GM13977 (cell line): ENCODE measurements at regions not wholly inside any gene's neighbourhood (a gene's known extent, or its start where the extent isn't known, plus 50 kb on each side); places are given as distances from the start of the nearest gene placed in this dataset.
A peak's percentile ranks its signal among the peaks of the same experiment; 100 is the strongest.

Experiments
- DNase-seq: peaks from one replicate; pipeline ENCODE4 v3.0.0; 2012; ENCODE audit warnings: low spot score
- in situ Hi-C: fragments of 300-500 bp; cut with MboI; formaldehyde crosslinking; loops from one replicate; pipeline ENCODE4 v1.12.0; 2022; ENCODE audit warnings: low sequenced_read_pairs, low pct_unique_long_range_greater_than_20kb, mixed read lengths, inconsistent platforms; ENCODE audit not compliant: unreplicated experiment
- TF ChIP-seq, protein P1 (sequence below): IDR thresholded peaks from 2 replicates; pipeline ENCODE4 v1.5.1; 2012; ENCODE audit warnings: mild to moderate bottlenecking, control low read depth; ENCODE audit not compliant: insufficient read depth; ENCODE audit errors: extremely low read depth, missing control alignments

DNA sequence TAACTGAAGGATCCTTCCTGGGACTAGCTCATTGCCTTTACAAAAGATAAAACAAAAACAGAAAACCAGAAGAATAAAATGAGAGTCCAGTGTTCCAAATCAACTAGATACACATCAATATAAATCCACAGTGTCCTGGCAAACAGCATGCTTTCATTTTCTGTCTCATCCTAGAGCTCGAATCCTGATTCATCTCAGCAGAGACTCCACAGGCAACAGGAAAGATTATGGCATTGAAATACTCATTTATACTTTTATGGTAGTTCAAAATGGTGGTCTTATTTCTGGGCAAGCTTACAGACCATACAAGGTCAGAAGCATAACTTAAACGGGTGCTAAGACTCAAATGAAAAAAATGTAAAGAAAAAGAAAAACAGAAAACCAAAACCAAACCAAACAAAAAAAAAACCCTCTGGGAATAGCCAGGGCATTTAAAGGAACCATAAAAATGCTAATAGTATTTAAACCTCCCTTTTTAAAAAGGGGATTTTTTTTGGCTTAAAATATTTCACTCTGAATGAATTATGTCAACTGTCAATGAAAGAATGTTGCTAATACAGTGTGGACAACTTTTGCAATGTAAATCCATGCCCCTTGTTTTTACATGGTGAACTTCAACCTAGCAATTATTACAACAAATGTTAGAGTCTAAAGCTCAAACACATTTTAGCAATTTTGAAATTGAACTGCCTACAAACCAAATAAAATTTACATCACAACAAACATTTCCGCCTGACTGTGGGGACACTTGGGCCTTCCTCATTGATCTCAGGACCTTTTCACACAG, 57.9 kb downstream of the GPR101 start:
- TF ChIP-seq, protein P1, sequence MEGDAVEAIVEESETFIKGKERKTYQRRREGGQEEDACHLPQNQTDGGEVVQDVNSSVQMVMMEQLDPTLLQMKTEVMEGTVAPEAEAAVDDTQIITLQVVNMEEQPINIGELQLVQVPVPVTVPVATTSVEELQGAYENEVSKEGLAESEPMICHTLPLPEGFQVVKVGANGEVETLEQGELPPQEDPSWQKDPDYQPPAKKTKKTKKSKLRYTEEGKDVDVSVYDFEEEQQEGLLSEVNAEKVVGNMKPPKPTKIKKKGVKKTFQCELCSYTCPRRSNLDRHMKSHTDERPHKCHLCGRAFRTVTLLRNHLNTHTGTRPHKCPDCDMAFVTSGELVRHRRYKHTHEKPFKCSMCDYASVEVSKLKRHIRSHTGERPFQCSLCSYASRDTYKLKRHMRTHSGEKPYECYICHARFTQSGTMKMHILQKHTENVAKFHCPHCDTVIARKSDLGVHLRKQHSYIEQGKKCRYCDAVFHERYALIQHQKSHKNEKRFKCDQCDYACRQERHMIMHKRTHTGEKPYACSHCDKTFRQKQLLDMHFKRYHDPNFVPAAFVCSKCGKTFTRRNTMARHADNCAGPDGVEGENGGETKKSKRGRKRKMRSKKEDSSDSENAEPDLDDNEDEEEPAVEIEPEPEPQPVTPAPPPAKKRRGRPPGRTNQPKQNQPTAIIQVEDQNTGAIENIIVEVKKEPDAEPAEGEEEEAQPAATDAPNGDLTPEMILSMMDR = no peak
- in situ Hi-C loops = no loop called here
- no peak for DNase-seq

DNA sequence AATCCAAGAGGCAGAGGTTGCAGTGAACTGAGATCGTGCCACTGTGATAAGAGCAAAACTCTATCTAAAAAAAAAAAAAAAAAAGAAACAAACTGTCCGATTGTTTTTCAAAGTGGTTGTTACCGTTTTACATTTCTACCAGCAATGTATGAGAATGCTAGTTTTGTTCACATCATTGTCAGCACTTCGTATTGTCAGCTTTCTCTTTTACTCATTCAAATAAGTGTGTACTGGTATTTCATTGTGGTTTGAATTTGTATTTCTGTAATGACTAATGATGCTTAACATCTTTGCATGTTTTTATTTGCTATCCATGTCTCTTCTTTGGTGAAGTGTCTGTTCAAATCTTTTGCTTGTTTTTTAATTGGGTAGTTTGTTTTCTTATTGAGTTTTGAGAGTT, 65.8 kb downstream of the GPR101 start:
- in situ Hi-C loops = loop anchor here (25.0 kb wide), 1 partner anchor 219 kb away; no protein-coding TSS in a partner anchor
- TF ChIP-seq, protein P1 = no peak
- DNase-seq = no peak

DNA sequence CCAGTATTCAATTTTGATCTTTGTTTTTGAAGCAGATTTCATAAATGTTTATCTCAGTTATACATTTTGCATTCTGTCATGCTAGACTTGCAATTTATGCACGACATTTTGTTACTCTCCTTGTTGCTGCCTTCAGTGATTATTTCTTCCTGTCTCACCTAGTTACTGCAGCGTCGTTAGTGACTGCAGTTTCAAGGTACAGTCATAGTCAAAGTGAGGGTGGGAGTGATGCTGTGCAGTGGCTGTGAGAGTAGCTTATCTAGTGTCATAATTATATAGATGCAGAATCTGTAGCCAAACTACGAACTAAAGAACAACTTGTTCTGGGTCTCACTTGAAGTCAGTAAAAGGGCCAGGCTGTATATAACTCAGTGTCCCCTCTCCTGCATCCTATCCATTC, 69.8 kb downstream of the GPR101 start:
- DNase-seq = no peak
- TF ChIP-seq, protein P1 = no peak
- in situ Hi-C loops = loop anchor here (25.0 kb wide), 1 partner anchor 223 kb away; no protein-coding TSS in a partner anchor

DNA sequence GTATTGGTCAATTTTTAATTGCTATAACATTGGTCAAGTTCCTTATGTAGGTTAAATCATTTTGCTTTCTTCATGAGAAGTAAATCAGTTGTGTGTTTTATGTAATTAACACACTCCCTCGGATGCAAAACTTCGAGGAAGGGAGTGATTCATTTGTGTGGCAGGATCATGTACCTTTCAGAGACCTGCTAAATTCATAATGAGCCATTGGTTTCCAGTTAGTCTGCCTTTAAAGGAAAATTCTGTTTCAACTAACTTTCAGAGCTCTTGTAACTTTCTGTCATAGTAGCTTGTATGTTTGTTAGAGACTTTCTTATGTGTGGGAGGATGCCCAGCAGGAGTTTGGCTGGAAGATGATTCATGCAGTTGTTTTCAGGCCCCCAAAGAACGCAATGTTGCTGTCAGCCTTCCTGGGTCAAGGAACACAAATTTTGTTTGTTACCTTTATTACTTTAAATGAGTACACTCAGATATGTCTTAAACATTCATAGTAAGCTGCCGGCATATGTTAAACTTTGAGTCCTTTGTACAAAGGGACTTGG, 72.1 kb downstream of the GPR101 start:
- TF ChIP-seq, protein P1 = no peak
- no peak for DNase-seq
- in situ Hi-C loops = loop anchor here (25.0 kb wide), 1 partner anchor 226 kb away; no protein-coding TSS in a partner anchor

DNA sequence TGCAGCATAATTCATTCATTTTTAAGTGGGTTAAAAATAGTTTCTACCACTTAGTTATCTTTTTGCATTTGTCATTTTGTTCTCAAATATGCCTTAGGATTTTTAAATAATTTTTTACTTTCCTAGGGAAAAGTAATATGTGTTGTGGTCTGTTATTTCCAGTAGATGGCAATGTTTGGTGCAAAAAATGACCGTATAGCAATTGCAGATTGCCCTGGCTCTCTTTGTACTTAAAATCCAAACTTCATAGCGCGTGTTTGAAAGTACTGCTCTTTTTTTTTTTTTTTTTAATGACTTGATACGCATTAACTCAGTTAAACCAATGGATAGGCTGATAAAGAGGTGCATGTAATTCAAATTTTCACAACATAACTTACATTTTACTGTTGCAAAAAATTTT, 74.4 kb upstream of the RBMX start:
- TF ChIP-seq, protein P1 = peak; percentile 48
- in situ Hi-C loops = loop anchor here (25.0 kb wide), 1 partner anchor 232 kb away; no protein-coding TSS in a partner anchor
- DNase-seq = no peak

DNA sequence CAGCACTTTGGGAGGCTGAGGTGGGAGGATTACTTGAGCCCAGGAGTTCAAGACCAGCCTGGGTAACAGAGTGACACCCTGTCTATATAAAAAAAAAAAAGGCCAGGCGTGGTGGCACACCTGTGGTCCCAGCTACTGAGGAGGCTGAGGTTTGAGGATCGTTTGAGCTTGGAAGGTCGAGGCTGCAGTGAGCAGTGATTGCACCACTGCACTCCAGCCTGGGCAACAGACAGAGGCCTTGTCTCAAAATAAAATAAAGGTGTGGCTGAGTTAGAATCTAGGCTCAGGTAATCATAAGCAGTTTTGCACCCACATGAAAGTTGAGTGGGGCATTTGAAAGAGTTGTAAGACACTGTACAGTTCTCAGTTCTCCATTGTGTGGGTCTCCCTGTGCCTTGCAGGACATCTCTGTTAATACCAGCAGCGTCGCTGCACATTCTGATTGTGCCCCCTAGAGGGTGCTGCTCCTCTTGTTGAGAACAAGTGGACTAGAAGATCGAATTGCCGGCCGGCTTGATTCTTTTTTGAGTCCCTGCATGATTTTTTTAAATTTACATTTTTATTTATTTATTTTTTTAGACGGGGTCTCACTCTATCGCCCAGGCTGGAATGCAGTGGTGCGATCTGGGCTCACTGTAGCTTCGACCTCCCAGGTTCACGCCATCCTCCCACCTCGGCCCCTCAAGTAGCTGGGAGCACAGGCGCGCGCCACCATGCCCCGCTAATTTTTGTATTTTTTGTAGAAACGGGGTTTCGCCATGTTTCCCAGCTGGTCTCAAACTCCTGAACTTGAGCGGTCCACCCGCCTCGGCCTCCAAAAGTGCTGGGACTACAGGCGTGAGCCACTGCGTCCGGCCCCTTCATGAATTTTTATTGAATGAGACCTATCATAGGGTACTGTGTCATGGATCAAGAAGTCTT, 73.6 kb upstream of the RBMX start:
- in situ Hi-C loops = loop anchor here (25.0 kb wide), 1 partner anchor 233 kb away; no protein-coding TSS in a partner anchor
- TF ChIP-seq, protein P1 = peak; percentile 76
- peak; percentile 47 for DNase-seq
